Parathyroid adenoma (tissue), 2 donors: ENCODE measurements at regions not wholly inside any gene's neighbourhood (a gene's known extent, or its start where the extent isn't known, plus 50 kb on each side); places are given as distances from the start of the nearest gene placed in this dataset.

Experiments used
- H2AFZ ChIP-seq: fragments of 300-600 bp; sonication (generic); one replicate; pipeline ENCODE4 v1.7.0; 2017; ENCODE audit warnings: antibody characterized with exemption, mild to moderate bottlenecking
- H3K27ac ChIP-seq: fragments of 300-600 bp; sonication (generic); one replicate; pipeline ENCODE4 v1.7.0; 2017
- H3K27me3 ChIP-seq: fragments of 300-600 bp; sonication (generic); one replicate; pipeline ENCODE4 v1.7.0; 2017; ENCODE audit warnings: low read length; ENCODE audit not compliant: control insufficient read depth, insufficient read depth
- H3K36me3 ChIP-seq: fragments of 300-600 bp; sonication (generic); one replicate; pipeline ENCODE4 v1.7.0; 2017; ENCODE audit warnings: low read length; ENCODE audit not compliant: control insufficient read depth, insufficient read depth
- H3K4me1 ChIP-seq: fragments of 300-600 bp; sonication (generic); one replicate; pipeline ENCODE4 v1.7.0; 2017; ENCODE audit warnings: control low read depth
- H3K4me2 ChIP-seq: fragments of 300-600 bp; sonication (generic); one replicate; pipeline ENCODE4 v1.7.0; 2017; ENCODE audit warnings: low read length
- H3K4me3 ChIP-seq: fragments of 300-600 bp; sonication (generic); one replicate; pipeline ENCODE4 v1.7.0; 2017; ENCODE audit warnings: low read depth, low read length
- H3K79me2 ChIP-seq: fragments of 300-600 bp; sonication (generic); one replicate; pipeline ENCODE4 v1.7.0; 2017; ENCODE audit warnings: control low read depth
- H3K9ac ChIP-seq: fragments of 300-600 bp; sonication (generic); one replicate; pipeline ENCODE4 v1.7.0; 2017; ENCODE audit warnings: mild to moderate bottlenecking
- H3K9me3 ChIP-seq: fragments of 300-600 bp; sonication (generic); one replicate; pipeline ENCODE4 v1.7.0; 2017; ENCODE audit warnings: low read length; ENCODE audit not compliant: control insufficient read depth
- TF ChIP-seq, protein P1 (sequence below): fragments of 300-600 bp; sonication (generic); IDR thresholded peaks from one replicate; pipeline ENCODE4 v1.7.0; 2017; ENCODE audit warnings: antibody characterized with exemption, mild to moderate bottlenecking
- donor health status: primary hyperparathyroidism.

DNA sequence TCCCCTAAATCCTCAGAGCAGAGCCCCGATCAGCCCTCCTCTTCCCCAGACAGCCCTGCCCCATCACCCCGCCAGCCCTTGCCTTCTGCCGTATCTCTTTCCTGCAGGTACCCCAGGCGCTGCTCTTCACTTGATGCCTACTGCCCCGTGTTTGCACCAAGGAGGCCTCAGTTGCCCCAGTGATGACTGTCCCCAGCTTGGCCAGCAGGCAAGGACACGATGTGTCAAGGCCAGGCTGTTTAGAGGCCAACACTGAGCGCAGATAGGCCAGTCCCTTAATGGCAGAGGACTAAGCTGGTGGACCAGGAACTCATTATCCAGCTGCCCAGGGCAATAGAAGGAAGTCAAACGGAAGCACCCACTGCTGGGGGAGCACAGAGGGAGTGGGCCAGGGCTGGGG, 68.4 kb downstream of the CAMK2N1 start:
- no peaks in the 10 kb centered on the region for H3K79me2 ChIP-seq
- no peaks in the 10 kb centered on the region for H3K27me3 ChIP-seq
- H2AFZ ChIP-seq: no peak overlapping the region
- TF ChIP-seq, protein P1, sequence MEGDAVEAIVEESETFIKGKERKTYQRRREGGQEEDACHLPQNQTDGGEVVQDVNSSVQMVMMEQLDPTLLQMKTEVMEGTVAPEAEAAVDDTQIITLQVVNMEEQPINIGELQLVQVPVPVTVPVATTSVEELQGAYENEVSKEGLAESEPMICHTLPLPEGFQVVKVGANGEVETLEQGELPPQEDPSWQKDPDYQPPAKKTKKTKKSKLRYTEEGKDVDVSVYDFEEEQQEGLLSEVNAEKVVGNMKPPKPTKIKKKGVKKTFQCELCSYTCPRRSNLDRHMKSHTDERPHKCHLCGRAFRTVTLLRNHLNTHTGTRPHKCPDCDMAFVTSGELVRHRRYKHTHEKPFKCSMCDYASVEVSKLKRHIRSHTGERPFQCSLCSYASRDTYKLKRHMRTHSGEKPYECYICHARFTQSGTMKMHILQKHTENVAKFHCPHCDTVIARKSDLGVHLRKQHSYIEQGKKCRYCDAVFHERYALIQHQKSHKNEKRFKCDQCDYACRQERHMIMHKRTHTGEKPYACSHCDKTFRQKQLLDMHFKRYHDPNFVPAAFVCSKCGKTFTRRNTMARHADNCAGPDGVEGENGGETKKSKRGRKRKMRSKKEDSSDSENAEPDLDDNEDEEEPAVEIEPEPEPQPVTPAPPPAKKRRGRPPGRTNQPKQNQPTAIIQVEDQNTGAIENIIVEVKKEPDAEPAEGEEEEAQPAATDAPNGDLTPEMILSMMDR: no peak
- H3K36me3 ChIP-seq: no peaks in the 10 kb centered on the region
- H3K9ac ChIP-seq: no peak overlapping the region
- H3K27ac ChIP-seq: no peak overlapping the region
- no peaks in the 10 kb centered on the region for H3K9me3 ChIP-seq
- H3K4me1 ChIP-seq: no peaks in the 10 kb centered on the region
- no peak overlapping the region for H3K4me3 ChIP-seq
- H3K4me2 ChIP-seq: no peak overlapping the region

GRCh38 chr1:20416706-20417105, 69.3 kb downstream of the CAMK2N1 start:
- Histone ChIP-seq H3K27me3 (no peaks in the 10 kb centered on the region), H3K9ac (no peak overlapping the region), H3K4me3 (no peak overlapping the region), H3K9me3 (no peaks in the 10 kb centered on the region), H3K36me3 (no peaks in the 10 kb centered on the region), H3K79me2 (no peaks in the 10 kb centered on the region), H3K4me1 (no peaks in the 10 kb centered on the region), H2AFZ (no peak overlapping the region), H3K27ac (no peak overlapping the region), H3K4me2 (no peak overlapping the region)
- TF ChIP-seq, protein P1: no peak

GRCh38 chr1:20413776-20414140, 72.3 kb downstream of the CAMK2N1 start:
- H3K79me2 ChIP-seq: no peaks in the 10 kb centered on the region
- TF ChIP-seq, protein P1: no peak
- H3K4me2 ChIP-seq: no peak overlapping the region
- H3K4me3 ChIP-seq: no peak overlapping the region
- no peak overlapping the region for H2AFZ ChIP-seq
- no peaks in the 10 kb centered on the region for H3K27me3 ChIP-seq
- H3K4me1 ChIP-seq: no peaks in the 10 kb centered on the region
- H3K9me3 ChIP-seq: no peaks in the 10 kb centered on the region
- no peak overlapping the region for H3K27ac ChIP-seq
- no peaks in the 10 kb centered on the region for H3K36me3 ChIP-seq
- H3K9ac ChIP-seq: no peak overlapping the region

DNA sequence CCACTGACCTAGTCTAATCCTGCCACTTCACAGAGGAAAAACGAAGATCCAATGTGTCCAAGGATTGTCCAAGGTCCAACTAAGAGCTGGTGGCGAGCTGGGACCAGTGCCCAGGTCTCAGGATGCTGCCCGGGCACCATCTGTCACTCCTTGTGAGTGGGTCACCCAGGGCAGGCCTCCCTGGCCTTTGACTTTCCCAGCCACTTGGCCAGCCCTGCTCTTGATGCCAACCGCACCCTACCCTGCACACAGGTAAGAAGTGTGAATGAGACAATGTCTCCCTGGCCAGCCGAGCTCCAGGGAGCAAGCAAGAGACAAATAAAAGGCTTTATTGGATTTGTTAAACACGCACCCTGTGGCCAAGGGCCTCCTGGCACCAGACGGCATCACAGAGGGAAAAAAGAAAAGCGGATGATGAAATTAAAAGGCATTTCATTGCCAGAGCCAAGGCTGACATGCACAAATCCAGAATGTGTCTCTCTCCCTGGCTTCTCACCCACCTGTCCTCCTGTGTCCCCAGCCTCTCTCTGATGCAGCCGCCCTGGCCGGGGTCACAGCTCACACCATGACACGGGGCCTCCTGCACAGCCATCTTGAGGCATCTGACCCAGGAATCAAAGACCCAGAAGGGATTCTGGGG, 72.8 kb downstream of the CAMK2N1 start:
- H3K36me3 ChIP-seq: no peaks in the 10 kb centered on the region
- no peaks in the 10 kb centered on the region for H3K9me3 ChIP-seq
- TF ChIP-seq, protein P1: no peak
- H3K9ac ChIP-seq: no peak overlapping the region
- no peaks in the 10 kb centered on the region for H3K79me2 ChIP-seq
- no peak overlapping the region for H3K4me2 ChIP-seq
- H3K27ac ChIP-seq: no peak overlapping the region
- H3K27me3 ChIP-seq: no peaks in the 10 kb centered on the region
- H2AFZ ChIP-seq: no peak overlapping the region
- no peaks in the 10 kb centered on the region for H3K4me1 ChIP-seq
- no peak overlapping the region for H3K4me3 ChIP-seq
